CD4-positive, alpha-beta T cell treated with Interleukin-15 for 1 hour (primary cell): ENCODE measurements at regions not wholly inside any gene's neighbourhood (a gene's known extent, or its start where the extent isn't known, plus 50 kb on each side); places are given as distances from the start of the nearest gene placed in this dataset.

Source experiments
- DNase-seq: peaks from one replicate; pipeline ENCODE4 v3.0.0-alpha.2; 2020

GRCh38 chr20:24165301-24166122 lies 176.9 kb upstream of the GGTLC1 start:
- DNase-seq, result no peak

- no peak for DNase-seq
These were observed 175.8 kb upstream of the GGTLC1 start for GRCh38 chr20:24164360-24164759.

GRCh38 chr20:24163506-24163905 lies 174.9 kb upstream of the GGTLC1 start:
- no peak for DNase-seq

- DNase-seq, result no peak
These were observed 172.1 kb upstream of the GGTLC1 start for GRCh38 chr20:24160563-24161281.

- no peak for DNase-seq
These were observed 169.7 kb upstream of the GGTLC1 start for GRCh38 chr20:24158281-24158680.

- peak; percentile 65 for DNase-seq
These were observed 168.6 kb upstream of the GGTLC1 start for GRCh38 chr20:24157213-24157612.

GRCh38 chr20:24153101-24154040 lies 164.8 kb upstream of the GGTLC1 start:
- no peak for DNase-seq

GRCh38 chr20:24151621-24152294 lies 163.2 kb upstream of the GGTLC1 start:
- no peak for DNase-seq

- no peak for DNase-seq
These were observed 161.8 kb upstream of the GGTLC1 start for GRCh38 chr20:24150406-24150805.

- no peak for DNase-seq
These were observed 161.3 kb upstream of the GGTLC1 start for GRCh38 chr20:24149881-24150307.

- DNase-seq, result no peak
These were observed 160.6 kb upstream of the GGTLC1 start for GRCh38 chr20:24149175-24149574.

GRCh38 chr20:24148372-24148771 lies 159.8 kb upstream of the GGTLC1 start:
- peak; percentile 57 for DNase-seq

- no peak for DNase-seq
These were observed 159.4 kb upstream of the GGTLC1 start for GRCh38 chr20:24147961-24148360.

- DNase-seq, result no peak
These were observed 158.9 kb upstream of the GGTLC1 start for GRCh38 chr20:24147479-24147878.

- no peak for DNase-seq
These were observed 157.7 kb upstream of the GGTLC1 start for GRCh38 chr20:24146231-24146634.

- no peak for DNase-seq
These were observed 155.8 kb upstream of the GGTLC1 start for GRCh38 chr20:24144371-24144770.

- no peak for DNase-seq
These were observed 152.5 kb upstream of the GGTLC1 start for GRCh38 chr20:24141111-24141510.

- no peak for DNase-seq
These were observed 151.3 kb upstream of the GGTLC1 start for GRCh38 chr20:24139846-24140245.

GRCh38 chr20:24138951-24139350 lies 150.4 kb upstream of the GGTLC1 start:
- DNase-seq, result no peak

GRCh38 chr20:24138196-24138857 lies 149.7 kb upstream of the GGTLC1 start:
- no peak for DNase-seq

GRCh38 chr20:24136659-24137246 lies 148.2 kb upstream of the GGTLC1 start:
- DNase-seq, result no peak

GRCh38 chr20:24135781-24136180 lies 147.2 kb upstream of the GGTLC1 start:
- peak; percentile 30 for DNase-seq
